Epithelial cell of proximal tubule (primary cell): ENCODE measurements at regions not wholly inside any gene's neighbourhood (a gene's known extent, or its start where the extent isn't known, plus 50 kb on each side); places are given as distances from the start of the nearest gene placed in this dataset.

Experiments used
- DNase-seq: peaks from one replicate; pipeline ENCODE4 v3.0.0-alpha.2; 2011; ENCODE audit warnings: low read depth
- H3K4me3 ChIP-seq: 2 replicates; pipeline ENCODE4 v1.5.1; 2011; ENCODE audit warnings: low read depth, mild to moderate bottlenecking, low read length
- TF ChIP-seq, protein P1 (sequence below): conservative IDR thresholded peaks from 2 replicates; pipeline ENCODE4 v1.5.1; 2012; ENCODE audit warnings: low read depth, mild to moderate bottlenecking, low read length

DNA sequence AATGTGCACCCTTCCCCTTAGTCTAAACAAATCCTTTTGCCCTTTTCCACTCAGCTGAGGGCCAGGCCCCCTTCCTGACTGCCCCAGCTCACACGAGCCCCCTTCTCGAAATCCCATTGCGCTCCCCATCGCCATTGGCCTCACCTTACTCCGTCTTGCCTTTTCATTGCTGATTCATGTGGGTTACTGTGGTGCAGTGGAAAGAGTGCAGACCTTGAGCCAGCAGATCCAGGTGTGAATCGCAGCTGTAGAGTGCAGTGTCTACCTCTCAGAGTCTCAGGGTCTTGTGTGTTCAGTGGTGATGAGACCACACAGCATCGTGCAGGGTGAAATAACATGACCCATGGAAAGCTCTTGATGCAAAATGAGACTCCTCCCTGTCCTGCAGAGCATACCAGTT is 132.4 kb upstream of the APCDD1 start:
- H3K4me3 ChIP-seq, result no peak overlapping the region
- no peak for DNase-seq
- TF ChIP-seq, protein P1, sequence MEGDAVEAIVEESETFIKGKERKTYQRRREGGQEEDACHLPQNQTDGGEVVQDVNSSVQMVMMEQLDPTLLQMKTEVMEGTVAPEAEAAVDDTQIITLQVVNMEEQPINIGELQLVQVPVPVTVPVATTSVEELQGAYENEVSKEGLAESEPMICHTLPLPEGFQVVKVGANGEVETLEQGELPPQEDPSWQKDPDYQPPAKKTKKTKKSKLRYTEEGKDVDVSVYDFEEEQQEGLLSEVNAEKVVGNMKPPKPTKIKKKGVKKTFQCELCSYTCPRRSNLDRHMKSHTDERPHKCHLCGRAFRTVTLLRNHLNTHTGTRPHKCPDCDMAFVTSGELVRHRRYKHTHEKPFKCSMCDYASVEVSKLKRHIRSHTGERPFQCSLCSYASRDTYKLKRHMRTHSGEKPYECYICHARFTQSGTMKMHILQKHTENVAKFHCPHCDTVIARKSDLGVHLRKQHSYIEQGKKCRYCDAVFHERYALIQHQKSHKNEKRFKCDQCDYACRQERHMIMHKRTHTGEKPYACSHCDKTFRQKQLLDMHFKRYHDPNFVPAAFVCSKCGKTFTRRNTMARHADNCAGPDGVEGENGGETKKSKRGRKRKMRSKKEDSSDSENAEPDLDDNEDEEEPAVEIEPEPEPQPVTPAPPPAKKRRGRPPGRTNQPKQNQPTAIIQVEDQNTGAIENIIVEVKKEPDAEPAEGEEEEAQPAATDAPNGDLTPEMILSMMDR, result no peak

DNA sequence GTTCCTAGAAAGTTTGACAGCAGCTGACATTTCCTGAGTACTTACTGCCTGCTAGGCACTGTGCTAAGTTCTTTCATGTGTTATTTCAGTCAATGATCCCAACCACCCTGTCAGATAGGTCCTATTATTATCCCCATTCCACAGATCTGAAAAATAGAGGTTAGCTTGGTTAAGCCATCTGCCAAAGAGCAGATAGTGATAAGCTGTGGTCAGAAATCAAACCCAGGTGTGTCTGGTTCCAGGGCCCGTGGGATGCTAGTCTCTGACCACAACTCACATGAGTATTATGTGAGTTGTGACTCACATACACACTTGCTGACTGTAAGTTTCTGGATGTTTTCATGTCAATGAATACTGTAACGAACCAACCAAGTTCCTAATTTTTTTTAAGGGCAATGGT is 132.0 kb upstream of the APCDD1 start:
- no peak for DNase-seq
- H3K4me3 ChIP-seq, result no peak overlapping the region
- TF ChIP-seq, protein P1, result no peak

DNA sequence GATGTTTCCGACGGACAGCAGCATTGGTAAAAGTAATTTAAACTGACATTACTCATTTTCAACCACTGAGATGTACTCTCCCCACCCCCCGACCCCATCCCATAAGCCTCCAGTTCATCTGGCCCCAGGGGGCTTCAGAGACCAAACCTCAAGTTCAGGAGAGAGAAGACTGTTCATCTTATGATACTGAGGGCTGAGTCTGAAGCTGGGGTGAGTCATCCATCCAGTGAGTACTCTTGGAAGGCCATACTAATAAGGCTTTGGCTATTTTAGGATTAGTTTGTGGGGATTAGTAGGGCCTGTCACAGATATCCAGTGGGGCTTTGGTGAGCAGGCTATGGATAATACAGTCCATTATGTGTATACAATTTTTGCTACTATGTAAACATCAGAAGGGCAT is 125.3 kb upstream of the APCDD1 start:
- H3K4me3 ChIP-seq, result no peak overlapping the region
- DNase-seq, result no peak
- TF ChIP-seq, protein P1, result no peak

DNA sequence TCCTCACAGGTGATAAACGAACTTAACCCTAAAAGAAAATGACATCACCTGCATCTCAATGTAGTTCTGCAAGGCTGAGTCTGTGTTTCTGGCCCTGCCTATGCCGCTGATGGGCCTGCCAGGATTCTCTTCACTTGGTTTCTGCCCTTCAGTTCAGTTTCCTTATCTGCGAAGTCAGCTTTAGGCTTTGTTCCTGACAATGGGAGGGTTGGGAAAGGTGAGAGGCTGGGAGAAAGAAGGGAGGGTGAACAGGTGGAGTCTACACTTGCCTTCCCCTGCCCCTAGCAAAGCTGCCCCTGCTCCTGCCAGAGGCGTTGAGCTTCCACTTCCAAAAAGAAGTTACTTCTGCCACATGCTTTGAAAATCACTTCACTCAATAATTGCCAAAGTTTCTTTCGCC is 124.0 kb upstream of the APCDD1 start:
- no peak for DNase-seq
- no peak overlapping the region for H3K4me3 ChIP-seq
- TF ChIP-seq, protein P1, result no peak

DNA sequence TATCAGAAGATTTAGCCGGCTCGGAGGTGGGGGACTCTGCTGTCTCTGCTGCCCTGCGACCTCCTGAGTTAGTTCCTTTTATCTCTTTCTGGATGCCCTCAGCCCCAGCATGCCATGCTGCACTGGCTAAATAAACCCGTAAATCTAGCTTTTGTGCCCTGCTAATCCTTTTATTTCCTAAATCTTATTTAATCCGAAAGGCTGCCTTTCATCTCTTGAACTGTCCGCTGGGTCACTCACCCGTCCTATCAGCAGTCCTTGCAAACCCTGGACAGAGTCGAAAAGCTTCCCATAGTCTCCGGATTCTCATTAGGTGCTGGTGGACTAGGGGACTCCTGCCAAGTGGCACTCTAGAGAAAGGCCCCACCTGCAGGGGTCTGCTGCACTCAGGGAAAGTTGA is 122.0 kb upstream of the APCDD1 start:
- no peak overlapping the region for H3K4me3 ChIP-seq
- DNase-seq, result no peak
- TF ChIP-seq, protein P1, result no peak

DNA sequence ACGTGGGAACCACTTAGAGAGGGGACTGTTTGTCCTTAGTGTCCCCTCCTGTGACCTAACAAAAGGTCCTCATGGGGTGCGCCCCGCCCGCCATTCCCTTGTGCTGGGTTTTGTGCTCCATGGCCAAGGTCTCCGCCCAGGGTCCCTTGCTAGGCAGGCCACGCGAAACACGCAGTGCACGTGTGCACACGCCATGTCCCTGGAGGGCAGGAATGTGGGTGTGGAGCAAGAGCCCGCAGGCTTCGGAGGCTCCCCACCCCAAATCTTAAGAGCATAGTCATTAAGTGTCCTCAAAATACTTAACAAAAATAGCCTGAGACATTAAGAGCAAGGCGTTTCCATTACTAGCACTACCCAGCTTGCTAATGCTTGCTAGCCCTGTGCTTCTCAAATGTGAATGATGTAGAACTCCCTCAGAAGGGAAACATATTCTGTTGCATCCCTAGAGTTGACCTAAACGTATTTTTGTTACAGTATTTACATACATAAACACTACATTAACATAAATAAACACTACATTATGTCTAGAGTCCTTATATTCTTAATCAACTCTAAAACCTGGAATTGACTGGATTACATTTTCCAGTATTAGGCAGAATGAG is 117.6 kb upstream of the APCDD1 start:
- no peak overlapping the region for H3K4me3 ChIP-seq
- DNase-seq, result no peak
- TF ChIP-seq, protein P1, result no peak

DNA sequence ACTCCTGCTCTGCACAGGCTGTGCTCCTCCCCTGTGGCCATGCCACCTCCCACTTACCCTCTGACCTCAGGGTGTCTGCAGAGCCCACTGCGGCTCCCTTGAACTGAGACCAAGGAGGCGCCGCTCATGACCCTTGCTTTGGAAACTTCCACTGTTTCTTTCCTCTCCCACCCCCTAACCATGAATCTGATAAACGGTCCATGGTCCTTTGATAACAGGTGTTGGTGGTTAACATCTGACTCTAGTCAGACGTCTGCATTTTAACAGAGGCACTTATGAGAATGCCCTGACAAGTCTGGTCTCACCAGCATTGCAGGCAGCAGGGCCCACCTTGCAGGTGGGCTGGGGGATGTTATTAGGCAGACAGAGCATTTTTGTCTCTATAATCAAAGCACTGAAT is 113.6 kb upstream of the APCDD1 start:
- no peak overlapping the region for H3K4me3 ChIP-seq
- no peak for DNase-seq
- TF ChIP-seq, protein P1, result no peak
